Activated CD8-positive, alpha-beta memory T cell treated with anti-CD3 and anti-CD28 coated beads, Interleukin-2, amount 50 U/mL, for 4 hours (primary cell): ENCODE measurements at regions not wholly inside any gene's neighbourhood (a gene's known extent, or its start where the extent isn't known, plus 50 kb on each side); places are given as distances from the start of the nearest gene placed in this dataset.

Source experiments
- DNase-seq: peaks from one replicate; pipeline ENCODE4 v3.0.0-alpha.2; 2020

DNA sequence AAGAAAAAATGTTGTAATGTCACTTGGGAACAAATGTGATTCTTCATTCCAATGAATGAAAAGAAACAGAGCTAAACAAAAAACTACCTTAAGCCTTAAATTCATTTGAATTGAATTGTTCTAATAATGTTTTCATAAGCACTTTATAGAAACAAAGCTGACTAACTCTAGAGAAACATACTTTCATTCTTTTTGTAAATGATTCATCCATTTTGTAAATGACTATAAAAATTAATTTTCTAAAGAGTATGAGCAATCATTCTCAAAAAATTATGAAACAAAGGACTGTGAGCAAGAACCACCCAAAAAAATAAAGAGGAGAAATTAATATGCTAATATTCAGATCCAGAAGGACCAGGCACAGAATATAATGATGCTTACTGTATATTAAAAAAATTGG, 986.5 kb upstream of the CHORDC1 start:
- DNase-seq, result no peak

DNA sequence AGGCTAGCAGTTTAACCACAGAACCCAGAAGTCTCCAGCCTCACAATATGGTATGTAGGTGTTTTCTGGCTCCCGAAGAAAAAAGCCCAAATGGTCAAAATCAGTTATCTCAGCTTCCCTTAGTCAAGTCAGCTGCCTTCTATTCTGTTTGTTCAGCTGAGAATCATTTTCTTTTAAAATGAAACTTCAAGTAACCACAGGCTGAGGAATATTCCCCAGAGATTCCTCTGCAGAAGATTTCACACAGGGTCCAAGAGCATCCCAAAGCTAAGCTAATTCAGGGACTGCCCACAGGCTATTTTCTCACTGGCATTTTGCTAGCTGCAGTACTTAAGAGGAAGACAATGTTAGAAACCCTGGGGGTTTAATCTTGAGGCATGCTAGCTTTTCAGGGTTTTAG, 977.0 kb upstream of the CHORDC1 start:
- DNase-seq, result no peak

DNA sequence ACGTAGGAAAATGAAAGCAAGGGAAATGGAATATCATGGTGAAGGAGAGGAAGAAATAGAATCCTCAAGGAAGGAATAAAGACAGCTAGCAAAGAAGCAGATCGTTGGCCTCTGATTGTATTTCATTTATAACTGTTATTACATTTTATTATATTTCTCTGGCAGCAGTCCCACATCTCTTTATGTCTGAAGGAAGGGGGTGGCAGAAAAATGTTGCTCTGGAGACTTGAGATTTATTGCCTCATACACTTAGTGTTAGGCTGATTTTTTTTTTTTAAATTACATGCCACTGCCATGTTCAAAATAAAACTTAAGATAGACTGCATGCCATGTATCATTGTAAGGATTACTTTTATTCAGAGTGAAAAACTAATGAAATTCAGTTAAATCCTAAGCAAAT, 971.7 kb upstream of the CHORDC1 start:
- no peak for DNase-seq

- no peak for DNase-seq
These were observed 965.6 kb upstream of the CHORDC1 start for GRCh38 chr11:91188484-91188883.

GRCh38 chr11:91187314-91187713, 964.5 kb upstream of the CHORDC1 start:
- no peak for DNase-seq

DNA sequence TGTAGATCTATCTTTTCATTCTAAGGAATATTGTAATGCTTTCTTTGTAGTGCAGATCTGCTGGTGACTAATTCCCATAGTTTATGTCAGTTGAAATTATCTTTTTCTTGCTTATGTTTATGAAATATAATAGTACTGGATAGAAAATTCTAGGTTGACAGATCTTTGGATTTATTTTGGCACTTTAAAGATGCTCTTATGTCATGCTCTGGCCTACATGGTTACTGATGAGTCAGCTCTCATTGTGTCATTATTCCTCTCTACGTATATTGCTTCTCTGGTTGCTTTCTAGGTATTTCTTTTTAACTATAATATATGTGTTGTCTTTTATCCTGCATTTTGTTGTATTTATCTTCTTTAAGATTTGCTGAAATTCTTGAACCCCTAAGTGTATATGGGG, 955.5 kb upstream of the CHORDC1 start:
- no peak for DNase-seq

- DNase-seq, result no peak
These were observed 951.9 kb upstream of the CHORDC1 start for GRCh38 chr11:91174734-91175133.

DNA sequence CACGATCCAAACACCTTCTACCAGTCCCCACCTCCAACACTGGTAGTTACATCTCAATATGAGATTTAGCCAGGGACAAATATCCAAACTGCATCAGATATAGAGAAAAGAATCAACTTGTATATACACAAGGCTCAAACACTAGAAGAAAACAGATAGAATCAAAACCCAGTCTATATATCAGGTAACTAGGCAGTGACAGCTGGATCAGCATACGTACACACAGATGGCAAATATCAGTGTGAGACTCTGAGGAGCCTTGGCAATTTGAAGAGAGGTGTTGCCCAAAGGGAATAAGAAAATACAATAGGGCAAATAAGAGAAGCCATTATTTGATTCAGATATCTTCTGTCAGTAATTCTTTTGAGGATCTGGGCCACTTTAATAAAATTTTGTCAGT, 951.3 kb upstream of the CHORDC1 start:
- no peak for DNase-seq

- no peak for DNase-seq
These were observed 950.9 kb upstream of the CHORDC1 start for GRCh38 chr11:91173701-91174100.

DNA sequence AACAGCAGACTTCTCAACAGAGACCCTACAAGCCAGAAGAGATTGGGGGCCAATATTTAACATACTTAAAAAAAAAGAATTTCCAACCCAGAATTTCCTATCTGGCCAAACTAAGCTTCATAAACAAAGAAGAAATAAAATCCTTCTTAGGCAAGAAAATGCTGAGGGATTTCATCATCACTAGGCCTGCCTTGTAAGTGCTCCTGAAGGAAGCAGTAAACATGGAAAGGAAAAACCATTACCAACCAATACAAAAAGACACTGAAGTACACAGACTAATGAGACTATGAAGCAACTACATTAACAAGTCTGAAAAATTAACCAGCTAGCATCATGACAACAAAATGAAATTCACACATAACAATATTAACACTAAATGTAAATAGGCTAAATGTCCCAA, 947.9 kb upstream of the CHORDC1 start:
- no peak for DNase-seq

- no peak for DNase-seq
These were observed 941.6 kb upstream of the CHORDC1 start for GRCh38 chr11:91164452-91164822.

- DNase-seq, result no peak
These were observed 941.0 kb upstream of the CHORDC1 start for GRCh38 chr11:91163619-91164451.

GRCh38 chr11:91160661-91161060, 937.8 kb upstream of the CHORDC1 start:
- no peak for DNase-seq

- no peak for DNase-seq
These were observed 936.2 kb upstream of the CHORDC1 start for GRCh38 chr11:91158891-91159537.

DNA sequence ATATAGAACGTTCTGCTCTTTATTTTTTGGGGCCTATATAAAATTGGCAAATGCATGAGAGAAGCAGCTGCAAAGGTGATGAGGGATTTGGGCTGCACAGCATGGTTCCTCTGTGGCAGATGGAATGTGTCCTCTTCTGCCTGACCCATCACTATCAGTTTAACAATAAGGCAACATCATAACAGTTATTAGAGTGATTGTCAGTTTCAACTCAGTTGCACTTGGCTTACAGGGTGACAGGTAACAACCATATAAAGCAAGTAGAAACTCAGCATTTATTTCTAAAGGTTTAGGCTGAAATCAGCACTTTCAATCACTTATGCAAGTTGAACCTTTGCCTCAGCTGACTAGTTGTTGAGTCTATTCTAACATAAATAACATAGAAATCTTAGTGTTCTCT, 935.4 kb upstream of the CHORDC1 start:
- no peak for DNase-seq

GRCh38 chr11:91156041-91156440, 933.2 kb upstream of the CHORDC1 start:
- no peak for DNase-seq

GRCh38 chr11:91147885-91148284, 925.0 kb upstream of the CHORDC1 start:
- no peak for DNase-seq

- no peak for DNase-seq
These were observed 918.8 kb upstream of the CHORDC1 start for GRCh38 chr11:91141655-91142054.

DNA sequence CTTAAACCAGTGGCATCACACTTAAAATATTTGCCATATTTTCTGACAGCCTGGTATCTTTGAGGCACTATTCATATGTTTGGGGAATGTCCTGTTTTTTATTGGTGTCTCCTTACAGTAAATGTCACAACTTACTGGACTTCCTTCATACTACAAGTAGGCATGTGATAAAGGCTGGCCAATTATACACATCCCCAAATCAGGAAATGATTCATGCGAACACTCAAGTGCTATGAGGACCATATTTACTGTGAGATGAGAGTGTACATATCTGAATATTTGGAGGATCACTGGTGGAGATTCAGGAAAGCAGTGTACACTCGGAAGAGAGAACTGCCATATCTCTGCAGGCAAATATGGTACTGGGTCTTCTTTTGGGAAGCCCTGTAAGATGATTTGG, 913.8 kb upstream of the CHORDC1 start:
- DNase-seq, result no peak

- no peak for DNase-seq
These were observed 910.5 kb upstream of the CHORDC1 start for GRCh38 chr11:91133361-91133760.

DNA sequence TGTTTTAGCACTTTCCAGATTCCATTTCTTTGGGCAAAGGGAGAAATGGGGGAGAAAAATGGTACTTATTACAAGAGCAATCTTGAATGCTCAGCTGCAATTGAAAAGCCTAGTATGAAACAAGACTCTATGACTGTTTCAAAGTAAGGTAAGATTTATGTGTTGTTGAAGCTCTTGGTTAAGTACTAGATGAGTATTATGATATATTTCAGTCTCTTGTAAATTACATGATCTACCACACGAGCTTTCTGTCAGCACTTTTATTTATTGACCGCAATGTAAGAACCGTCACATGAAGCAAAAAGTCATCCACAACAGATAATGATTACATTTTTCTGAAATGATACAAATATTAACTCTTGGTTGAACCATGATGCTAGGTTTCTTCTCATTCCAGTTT, 906.7 kb upstream of the CHORDC1 start:
- DNase-seq, result no peak

GRCh38 chr11:91124363-91124762, 901.5 kb upstream of the CHORDC1 start:
- no peak for DNase-seq

DNA sequence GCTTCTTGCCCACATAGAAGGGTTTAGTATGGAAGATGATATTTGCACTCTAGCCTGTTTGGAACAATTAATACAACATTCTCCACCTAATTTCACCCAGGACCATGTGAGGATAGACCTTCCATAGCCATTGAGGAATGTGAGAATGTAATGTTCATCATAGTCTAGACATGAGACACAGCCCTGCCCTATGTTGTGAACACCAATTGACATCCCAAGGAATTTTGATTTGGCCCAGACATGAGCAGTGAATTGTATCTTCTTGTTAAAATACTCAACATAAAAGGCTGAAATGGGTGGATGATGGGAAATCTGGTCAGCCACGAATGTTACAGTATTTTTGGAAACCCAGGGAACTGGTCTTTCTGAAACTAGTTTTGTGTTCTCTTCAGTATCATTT, 892.3 kb upstream of the CHORDC1 start:
- no peak for DNase-seq

- no peak for DNase-seq
These were observed 881.4 kb upstream of the CHORDC1 start for GRCh38 chr11:91104237-91104636.

DNA sequence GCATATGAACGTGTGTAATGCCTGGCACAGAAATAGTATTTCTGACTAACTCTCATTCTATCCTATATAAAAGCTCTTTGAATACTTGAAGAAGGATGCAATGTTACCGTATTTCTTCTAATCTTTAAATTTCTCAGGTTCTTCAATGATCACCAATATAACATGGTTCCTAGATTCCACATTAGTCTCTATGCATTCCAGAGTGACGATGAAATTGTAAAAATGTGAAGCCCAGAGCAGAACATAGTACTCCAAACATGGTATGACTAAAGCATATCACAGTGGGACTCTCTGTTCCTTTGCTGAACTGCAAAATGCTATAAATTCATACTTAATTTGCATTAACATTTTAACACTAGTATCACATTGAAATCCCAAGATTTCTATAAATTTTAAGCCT, 877.6 kb upstream of the CHORDC1 start:
- no peak for DNase-seq
